Loucy (cell line): ENCODE measurements at regions not wholly inside any gene's neighbourhood (a gene's known extent, or its start where the extent isn't known, plus 50 kb on each side); places are given as distances from the start of the nearest gene placed in this dataset.

Source experiments
- EZH2phosphoT487 ChIP-seq: fragments of 200-600 bp; IDR thresholded peaks from 2 replicates; pipeline ENCODE4 v1.6.1; 2018; ENCODE audit warnings: antibody characterized with exemption, mild to moderate bottlenecking, moderate library complexity, borderline replicate concordance
- TF ChIP-seq, protein P1 (sequence below): fragments of 200-600 bp; sonication (generic); conservative IDR thresholded peaks from 2 replicates; pipeline ENCODE4 v1.5.1; 2014; ENCODE audit warnings: mild to moderate bottlenecking, antibody characterized with exemption, low read length

- TF ChIP-seq, protein P1, sequence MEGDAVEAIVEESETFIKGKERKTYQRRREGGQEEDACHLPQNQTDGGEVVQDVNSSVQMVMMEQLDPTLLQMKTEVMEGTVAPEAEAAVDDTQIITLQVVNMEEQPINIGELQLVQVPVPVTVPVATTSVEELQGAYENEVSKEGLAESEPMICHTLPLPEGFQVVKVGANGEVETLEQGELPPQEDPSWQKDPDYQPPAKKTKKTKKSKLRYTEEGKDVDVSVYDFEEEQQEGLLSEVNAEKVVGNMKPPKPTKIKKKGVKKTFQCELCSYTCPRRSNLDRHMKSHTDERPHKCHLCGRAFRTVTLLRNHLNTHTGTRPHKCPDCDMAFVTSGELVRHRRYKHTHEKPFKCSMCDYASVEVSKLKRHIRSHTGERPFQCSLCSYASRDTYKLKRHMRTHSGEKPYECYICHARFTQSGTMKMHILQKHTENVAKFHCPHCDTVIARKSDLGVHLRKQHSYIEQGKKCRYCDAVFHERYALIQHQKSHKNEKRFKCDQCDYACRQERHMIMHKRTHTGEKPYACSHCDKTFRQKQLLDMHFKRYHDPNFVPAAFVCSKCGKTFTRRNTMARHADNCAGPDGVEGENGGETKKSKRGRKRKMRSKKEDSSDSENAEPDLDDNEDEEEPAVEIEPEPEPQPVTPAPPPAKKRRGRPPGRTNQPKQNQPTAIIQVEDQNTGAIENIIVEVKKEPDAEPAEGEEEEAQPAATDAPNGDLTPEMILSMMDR: no peak
- no peak for TF ChIP-seq EZH2phosphoT487
Measured at GRCh38 chr7:42580061-42580460, 331.8 kb downstream of the C7orf25 start.
